GM23338 (cell line): ENCODE measurements at regions not wholly inside any gene's neighbourhood (a gene's known extent, or its start where the extent isn't known, plus 50 kb on each side); places are given as distances from the start of the nearest gene placed in this dataset.

Source experiments
- CREB1 ChIP-seq: fragments of 250-450 bp; sonication (Bioruptor Pico); IDR thresholded peaks from 2 replicates; pipeline ENCODE4 v1.5.0; 2020; ENCODE audit warnings: low read depth, mild to moderate bottlenecking, moderate library complexity
- EZH2 ChIP-seq: fragments of 200-600 bp; sonication (generic); IDR thresholded peaks from one replicate; pipeline ENCODE4 v1.8.0; 2017; ENCODE audit warnings: antibody characterized with exemption, mild to moderate bottlenecking, low read depth; ENCODE audit not compliant: unreplicated experiment
- EZH2phosphoT487 ChIP-seq: fragments of 200-600 bp; sonication (generic); IDR thresholded peaks from one replicate; pipeline ENCODE4 v1.8.1; 2018; ENCODE audit warnings: antibody characterized with exemption; ENCODE audit not compliant: unreplicated experiment
- JUNB ChIP-seq: IDR thresholded peaks from one replicate; pipeline ENCODE4 v1.6.1; 2016; ENCODE audit warnings: antibody characterized with exemption; ENCODE audit not compliant: unreplicated experiment
- POLR2AphosphoS5 ChIP-seq: IDR thresholded peaks from 2 replicates; pipeline ENCODE4 v1.6.1; 2016; ENCODE audit warnings: antibody characterized with exemption, low read depth
- TF ChIP-seq, protein P1 (sequence below), 2 experiments: fragments of 200-600 bp in 1 of 2; sonication (generic) in 1 of 2; conservative IDR thresholded peaks; 2 replicates each; pipeline versions ENCODE4 v1.5.1 to v1.6.1; 2016 to 2017; ENCODE audit warnings: antibody characterized with exemption in 2 of 2, low read depth in 2 of 2, mild to moderate bottlenecking in 2 of 2, moderate library complexity in 1 of 2
- TF ChIP-seq, protein P2 (sequence below): IDR thresholded peaks from one replicate; pipeline ENCODE4 v1.6.1; 2018; ENCODE audit warnings: antibody characterized with exemption; ENCODE audit not compliant: unreplicated experiment

DNA sequence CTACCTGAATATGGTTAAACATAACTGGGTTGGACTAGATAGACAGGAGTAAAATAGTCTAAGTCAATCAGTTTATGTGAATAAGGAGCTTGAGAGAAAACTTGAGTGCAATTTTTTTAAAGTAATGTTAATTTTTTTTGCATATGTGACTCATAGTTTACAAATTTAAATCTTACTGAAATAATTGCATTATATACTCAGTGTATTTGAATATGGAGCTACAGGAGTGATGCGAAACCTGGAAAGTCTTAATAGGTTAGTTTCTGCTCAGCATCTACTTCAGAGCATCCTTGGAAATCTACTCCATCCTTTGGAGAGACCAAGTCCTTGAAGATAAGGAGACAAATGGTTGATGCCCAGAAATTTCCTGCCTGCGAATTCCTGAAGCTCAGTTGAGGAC lies 318.8 kb upstream of the NXPH2 start:
- TF ChIP-seq POLR2AphosphoS5: no peak
- TF ChIP-seq, protein P1, sequence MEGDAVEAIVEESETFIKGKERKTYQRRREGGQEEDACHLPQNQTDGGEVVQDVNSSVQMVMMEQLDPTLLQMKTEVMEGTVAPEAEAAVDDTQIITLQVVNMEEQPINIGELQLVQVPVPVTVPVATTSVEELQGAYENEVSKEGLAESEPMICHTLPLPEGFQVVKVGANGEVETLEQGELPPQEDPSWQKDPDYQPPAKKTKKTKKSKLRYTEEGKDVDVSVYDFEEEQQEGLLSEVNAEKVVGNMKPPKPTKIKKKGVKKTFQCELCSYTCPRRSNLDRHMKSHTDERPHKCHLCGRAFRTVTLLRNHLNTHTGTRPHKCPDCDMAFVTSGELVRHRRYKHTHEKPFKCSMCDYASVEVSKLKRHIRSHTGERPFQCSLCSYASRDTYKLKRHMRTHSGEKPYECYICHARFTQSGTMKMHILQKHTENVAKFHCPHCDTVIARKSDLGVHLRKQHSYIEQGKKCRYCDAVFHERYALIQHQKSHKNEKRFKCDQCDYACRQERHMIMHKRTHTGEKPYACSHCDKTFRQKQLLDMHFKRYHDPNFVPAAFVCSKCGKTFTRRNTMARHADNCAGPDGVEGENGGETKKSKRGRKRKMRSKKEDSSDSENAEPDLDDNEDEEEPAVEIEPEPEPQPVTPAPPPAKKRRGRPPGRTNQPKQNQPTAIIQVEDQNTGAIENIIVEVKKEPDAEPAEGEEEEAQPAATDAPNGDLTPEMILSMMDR (conservative IDR thresholded peaks at IDR 0.05; ENCODE audit: low read depth in 2 of 2): no peak
- no peak for TF ChIP-seq CREB1 (CRISPR knock-in tag)
- TF ChIP-seq JUNB: no peak
- no peak for TF ChIP-seq EZH2phosphoT487
- TF ChIP-seq EZH2: no peak
- TF ChIP-seq, protein P2, sequence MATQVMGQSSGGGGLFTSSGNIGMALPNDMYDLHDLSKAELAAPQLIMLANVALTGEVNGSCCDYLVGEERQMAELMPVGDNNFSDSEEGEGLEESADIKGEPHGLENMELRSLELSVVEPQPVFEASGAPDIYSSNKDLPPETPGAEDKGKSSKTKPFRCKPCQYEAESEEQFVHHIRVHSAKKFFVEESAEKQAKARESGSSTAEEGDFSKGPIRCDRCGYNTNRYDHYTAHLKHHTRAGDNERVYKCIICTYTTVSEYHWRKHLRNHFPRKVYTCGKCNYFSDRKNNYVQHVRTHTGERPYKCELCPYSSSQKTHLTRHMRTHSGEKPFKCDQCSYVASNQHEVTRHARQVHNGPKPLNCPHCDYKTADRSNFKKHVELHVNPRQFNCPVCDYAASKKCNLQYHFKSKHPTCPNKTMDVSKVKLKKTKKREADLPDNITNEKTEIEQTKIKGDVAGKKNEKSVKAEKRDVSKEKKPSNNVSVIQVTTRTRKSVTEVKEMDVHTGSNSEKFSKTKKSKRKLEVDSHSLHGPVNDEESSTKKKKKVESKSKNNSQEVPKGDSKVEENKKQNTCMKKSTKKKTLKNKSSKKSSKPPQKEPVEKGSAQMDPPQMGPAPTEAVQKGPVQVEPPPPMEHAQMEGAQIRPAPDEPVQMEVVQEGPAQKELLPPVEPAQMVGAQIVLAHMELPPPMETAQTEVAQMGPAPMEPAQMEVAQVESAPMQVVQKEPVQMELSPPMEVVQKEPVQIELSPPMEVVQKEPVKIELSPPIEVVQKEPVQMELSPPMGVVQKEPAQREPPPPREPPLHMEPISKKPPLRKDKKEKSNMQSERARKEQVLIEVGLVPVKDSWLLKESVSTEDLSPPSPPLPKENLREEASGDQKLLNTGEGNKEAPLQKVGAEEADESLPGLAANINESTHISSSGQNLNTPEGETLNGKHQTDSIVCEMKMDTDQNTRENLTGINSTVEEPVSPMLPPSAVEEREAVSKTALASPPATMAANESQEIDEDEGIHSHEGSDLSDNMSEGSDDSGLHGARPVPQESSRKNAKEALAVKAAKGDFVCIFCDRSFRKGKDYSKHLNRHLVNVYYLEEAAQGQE: no peak
